ENCODE measurements at regions not wholly inside any gene's neighbourhood (a gene's known extent, or its start where the extent isn't known, plus 50 kb on each side); places are given as distances from the start of the nearest gene placed in this dataset.

- no peaks in the 10 kb centered on the region for H3K36me3 Mint-ChIP-seq
- H3K27me3 ChIP-seq: no peaks in the 10 kb centered on the region
- no peaks in the 10 kb centered on the region for H3K27me3 Mint-ChIP-seq (ENCODE audit: insufficient read depth, low read depth)
- H3K9ac ChIP-seq: no peak overlapping the region
- peaks cover 4% of the 10 kb centered on the region for H3K9me3 Mint-ChIP-seq
- H3K4me1 Mint-ChIP-seq: no peaks in the 10 kb centered on the region
- no peaks in the 10 kb centered on the region for H4K20me1 ChIP-seq (ENCODE audit: low read depth)
- no peak overlapping the region for H3K4me3 ChIP-seq
- H3K27ac Mint-ChIP-seq: no peak overlapping the region
- DNase-seq (ENCODE audit: low spot score): no peak
- H3K79me2 ChIP-seq (ENCODE audit: low read depth): no peaks in the 10 kb centered on the region
- H3K4me2 ChIP-seq: no peak overlapping the region
- TF ChIP-seq CTCF (IDR thresholded peaks at IDR 0.05) (no peak), EZH2 (IDR thresholded peaks at IDR 0.05) (no peak), EZH2phosphoT487 (IDR thresholded peaks at IDR 0.05) (no peak)
- no peak overlapping the region for H3K4me3 Mint-ChIP-seq
- H3K27ac ChIP-seq: no peak overlapping the region
- no peak overlapping the region for H2AFZ ChIP-seq (replicated peaks)
- H3F3A ChIP-seq (ENCODE audit: low read depth): no peaks in the 10 kb centered on the region
- H3K9me3 ChIP-seq (ENCODE audit: low read depth): no peaks in the 10 kb centered on the region
- no peaks in the 10 kb centered on the region for H3K4me1 ChIP-seq
- no peaks in the 10 kb centered on the region for H3K36me3 ChIP-seq
These were observed 741.8 kb upstream of the LUZP2 start for GRCh38 chr11:23755076-23755475.

GRCh38 chr11:23755769-23756168 lies 741.1 kb upstream of the LUZP2 start:
- Histone ChIP-seq H3K4me3 (no peak overlapping the region), H3K4me2 (no peak overlapping the region), H4K20me1 (ENCODE audit: low read depth) (no peaks in the 10 kb centered on the region), H3K27me3 (no peaks in the 10 kb centered on the region), H3K79me2 (ENCODE audit: low read depth) (no peaks in the 10 kb centered on the region), H3K4me1 (no peaks in the 10 kb centered on the region), H3F3A (ENCODE audit: low read depth) (no peaks in the 10 kb centered on the region), H3K27ac (no peak overlapping the region), H3K36me3 (no peaks in the 10 kb centered on the region), H3K9me3 (ENCODE audit: low read depth) (no peaks in the 10 kb centered on the region), H3K9ac (no peak overlapping the region), H2AFZ (replicated peaks) (no peak overlapping the region)
- TF ChIP-seq EZH2 (IDR thresholded peaks at IDR 0.05) (no peak), CTCF (IDR thresholded peaks at IDR 0.05) (no peak), EZH2phosphoT487 (IDR thresholded peaks at IDR 0.05) (no peak)
- H3K9me3 Mint-ChIP-seq: peaks cover 4% of the 10 kb centered on the region
- no peak overlapping the region for H3K4me3 Mint-ChIP-seq
- no peaks in the 10 kb centered on the region for H3K4me1 Mint-ChIP-seq
- no peaks in the 10 kb centered on the region for H3K27me3 Mint-ChIP-seq (ENCODE audit: insufficient read depth, low read depth)
- no peak overlapping the region for H3K27ac Mint-ChIP-seq
- no peaks in the 10 kb centered on the region for H3K36me3 Mint-ChIP-seq
- no peak for DNase-seq (ENCODE audit: low spot score)

- TF ChIP-seq EZH2phosphoT487 (IDR thresholded peaks at IDR 0.05) (no peak), CTCF (IDR thresholded peaks at IDR 0.05) (no peak)
- H4K20me1 ChIP-seq (ENCODE audit: low read depth): no peaks in the 10 kb centered on the region
- H3K27me3 Mint-ChIP-seq (ENCODE audit: insufficient read depth, low read depth): no peaks in the 10 kb centered on the region
These were observed 737.4 kb upstream of the LUZP2 start for GRCh38 chr11:23759489-23759888.

More at GRCh38 chr11:23759489-23759888, 737.4 kb upstream of the LUZP2 start:
- Histone ChIP-seq H3K27me3 (no peaks in the 10 kb centered on the region), H3K4me1 (no peaks in the 10 kb centered on the region), H2AFZ (replicated peaks) (peak overlapping the region; percentile 57), H3K9ac (no peak overlapping the region), H3F3A (ENCODE audit: low read depth) (no peaks in the 10 kb centered on the region), H3K27ac (no peak overlapping the region), H3K79me2 (ENCODE audit: low read depth) (no peaks in the 10 kb centered on the region), H3K4me3 (no peak overlapping the region), H3K36me3 (no peaks in the 10 kb centered on the region), H3K4me2 (no peak overlapping the region), H3K9me3 (ENCODE audit: low read depth) (no peaks in the 10 kb centered on the region)
- Mint-ChIP-seq H3K27ac (no peak overlapping the region), H3K4me3 (no peak overlapping the region), H3K36me3 (no peaks in the 10 kb centered on the region), H3K9me3 (peaks cover 4% of the 10 kb centered on the region), H3K4me1 (no peaks in the 10 kb centered on the region)
- no peak for DNase-seq (ENCODE audit: low spot score)

Measured in neural progenitor cell (in vitro differentiated cells).